PC-3 (cell line): ENCODE measurements at regions not wholly inside any gene's neighbourhood (a gene's known extent, or its start where the extent isn't known, plus 50 kb on each side); places are given as distances from the start of the nearest gene placed in this dataset.

Experiments used
- EZH2 ChIP-seq: fragments of 300-600 bp; sonication (generic); IDR thresholded peaks from one replicate; pipeline ENCODE4 v1.6.1; 2017; ENCODE audit warnings: antibody characterized with exemption, mild to moderate bottlenecking, low read length; ENCODE audit not compliant: unreplicated experiment
- TF ChIP-seq, protein P1 (sequence below): fragments of 300-600 bp; sonication (generic); conservative IDR thresholded peaks from 2 replicates; pipeline ENCODE4 v1.5.1; 2017; ENCODE audit warnings: antibody characterized with exemption, low read depth, mild to moderate bottlenecking, low read length

- TF ChIP-seq, protein P1, sequence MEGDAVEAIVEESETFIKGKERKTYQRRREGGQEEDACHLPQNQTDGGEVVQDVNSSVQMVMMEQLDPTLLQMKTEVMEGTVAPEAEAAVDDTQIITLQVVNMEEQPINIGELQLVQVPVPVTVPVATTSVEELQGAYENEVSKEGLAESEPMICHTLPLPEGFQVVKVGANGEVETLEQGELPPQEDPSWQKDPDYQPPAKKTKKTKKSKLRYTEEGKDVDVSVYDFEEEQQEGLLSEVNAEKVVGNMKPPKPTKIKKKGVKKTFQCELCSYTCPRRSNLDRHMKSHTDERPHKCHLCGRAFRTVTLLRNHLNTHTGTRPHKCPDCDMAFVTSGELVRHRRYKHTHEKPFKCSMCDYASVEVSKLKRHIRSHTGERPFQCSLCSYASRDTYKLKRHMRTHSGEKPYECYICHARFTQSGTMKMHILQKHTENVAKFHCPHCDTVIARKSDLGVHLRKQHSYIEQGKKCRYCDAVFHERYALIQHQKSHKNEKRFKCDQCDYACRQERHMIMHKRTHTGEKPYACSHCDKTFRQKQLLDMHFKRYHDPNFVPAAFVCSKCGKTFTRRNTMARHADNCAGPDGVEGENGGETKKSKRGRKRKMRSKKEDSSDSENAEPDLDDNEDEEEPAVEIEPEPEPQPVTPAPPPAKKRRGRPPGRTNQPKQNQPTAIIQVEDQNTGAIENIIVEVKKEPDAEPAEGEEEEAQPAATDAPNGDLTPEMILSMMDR: no peak
- no peak for TF ChIP-seq EZH2
These were observed 169.8 kb upstream of the JADE1 start for GRCh38 chr4:128639541-128640270.
